Hepatic stellate cell (primary cell): ENCODE measurements at regions not wholly inside any gene's neighbourhood (a gene's known extent, or its start where the extent isn't known, plus 50 kb on each side); places are given as distances from the start of the nearest gene placed in this dataset.

Source experiments
- DNase-seq: peaks from one replicate; pipeline ENCODE4 v3.0.0; 2011; ENCODE audit warnings: low spot score

DNA sequence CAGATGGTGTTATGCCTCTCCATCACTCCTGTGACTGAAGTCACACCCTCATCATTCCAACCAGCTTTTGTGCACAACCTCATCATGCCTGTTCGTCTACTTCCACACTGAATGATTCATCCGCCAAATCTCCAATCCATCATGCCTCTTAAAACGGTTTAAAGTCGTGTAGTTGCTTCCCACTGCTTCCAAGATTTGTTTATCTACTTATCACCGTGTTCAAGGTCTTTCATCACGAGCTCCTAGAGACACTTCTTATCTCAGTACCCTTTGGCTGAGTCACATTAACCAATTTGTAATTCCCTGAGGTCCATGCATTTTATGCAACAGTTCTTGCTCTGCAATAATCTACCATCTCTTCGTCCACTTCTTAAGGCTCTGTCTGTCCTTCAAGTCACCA, 592.3 kb upstream of the ID2 start:
- DNase-seq = no peak

DNA sequence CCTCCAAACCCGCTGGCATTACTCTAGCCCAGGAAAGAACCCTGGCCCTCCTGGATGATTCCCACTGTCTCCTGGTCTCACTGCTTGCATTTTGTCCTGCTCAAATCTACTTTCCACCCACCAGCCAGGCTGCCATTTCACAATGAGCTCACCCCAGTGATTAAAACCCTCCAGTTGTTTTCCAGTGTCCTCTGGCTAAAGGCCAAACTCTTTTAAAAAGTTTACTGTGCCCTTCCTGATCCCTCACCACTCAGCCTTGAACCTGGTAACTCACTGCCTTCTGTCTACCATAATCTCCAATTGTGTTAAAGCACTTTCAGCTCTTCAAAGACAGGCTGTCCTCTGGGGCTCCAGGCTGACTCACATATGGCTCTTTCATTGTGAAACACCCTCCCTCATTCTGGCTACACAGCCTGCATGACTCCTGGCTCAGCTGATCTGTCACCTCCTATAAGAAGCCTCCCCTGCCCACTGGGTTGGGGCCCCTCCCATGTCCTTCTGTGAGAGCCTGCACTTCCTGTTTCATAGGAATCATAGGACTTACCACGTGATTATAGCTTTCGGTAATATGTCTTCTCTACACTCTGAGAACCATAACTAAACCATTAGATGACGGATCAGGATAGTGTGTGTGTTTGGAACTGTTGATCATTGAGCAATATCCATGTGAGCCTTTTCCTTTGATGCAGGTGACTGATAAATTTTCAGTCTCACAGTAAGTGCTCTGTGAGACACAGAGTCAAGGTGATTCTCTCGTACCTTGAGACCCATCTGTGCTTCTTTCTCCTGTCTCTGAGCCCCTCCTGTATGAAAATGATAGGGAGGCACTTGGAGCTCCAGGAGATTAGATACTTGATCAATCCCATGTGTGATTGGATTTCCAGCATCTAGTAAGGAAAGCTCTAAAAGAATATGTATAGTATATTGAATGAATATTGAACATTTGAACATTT, 590.8 kb upstream of the ID2 start:
- peak; percentile 62 for DNase-seq

DNA sequence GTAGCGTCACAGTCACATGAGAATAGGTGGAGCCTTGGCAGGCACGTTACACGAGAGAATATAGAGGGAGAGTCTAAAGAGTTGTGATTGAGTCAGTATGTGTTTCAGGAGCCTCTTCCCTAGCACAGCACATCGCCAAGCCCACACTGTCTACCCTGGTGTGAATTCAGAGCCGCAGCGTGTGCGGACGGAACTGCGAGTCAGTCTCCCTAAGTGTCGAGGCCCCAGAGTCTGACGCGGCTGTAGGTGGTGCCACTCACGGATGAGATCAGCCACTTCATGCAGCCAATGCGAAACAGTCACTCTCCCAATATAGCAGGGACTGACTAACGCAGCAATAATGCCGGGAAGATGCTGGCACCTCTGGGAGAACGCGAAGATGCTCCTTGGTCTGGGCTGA, 587.3 kb upstream of the ID2 start:
- no peak for DNase-seq

- DNase-seq = no peak
Measured at GRCh38 chr2:8095978-8096377, 585.9 kb upstream of the ID2 start.

- DNase-seq = no peak
Measured at GRCh38 chr2:8096484-8096883, 585.4 kb upstream of the ID2 start.

DNA sequence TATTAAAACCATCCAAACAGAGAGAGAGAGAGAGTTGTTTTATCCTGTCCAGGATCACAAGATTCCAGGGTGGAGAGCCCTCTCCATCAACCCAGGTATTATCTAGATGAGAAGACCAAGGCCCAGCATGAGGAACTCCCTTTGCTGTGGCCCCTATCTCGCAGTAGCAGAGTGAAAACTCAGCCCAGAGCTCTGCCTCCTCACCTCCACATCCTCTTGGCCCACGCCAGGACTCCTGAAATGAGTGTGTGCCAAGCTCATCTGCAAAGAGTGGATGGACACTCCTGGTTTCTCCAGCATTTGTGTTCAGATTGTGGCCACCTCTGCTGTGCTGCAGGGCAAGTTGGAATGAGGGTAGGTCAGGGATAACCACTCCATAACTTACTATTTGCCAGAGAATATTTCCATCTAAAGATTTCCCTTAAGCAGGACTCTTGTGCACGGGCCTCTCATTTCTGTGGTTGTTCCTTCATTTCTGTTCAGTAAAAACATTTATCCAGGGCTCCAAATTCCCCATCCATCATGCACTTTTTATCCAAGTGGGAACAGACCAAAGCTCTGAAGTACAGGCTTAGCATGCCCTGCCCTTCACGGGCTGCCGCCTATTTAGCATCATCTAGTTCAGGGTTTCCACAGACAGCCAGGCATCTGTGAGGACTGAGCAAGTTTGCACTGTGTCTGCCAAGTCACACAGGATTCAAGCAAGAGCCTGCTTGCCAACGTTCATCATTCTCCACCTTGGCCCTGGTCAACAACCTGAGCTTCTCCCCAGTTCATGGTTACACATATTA, 583.2 kb upstream of the ID2 start:
- no peak for DNase-seq

- DNase-seq = no peak
Measured at GRCh38 chr2:8099267-8099582, 582.6 kb upstream of the ID2 start.

DNA sequence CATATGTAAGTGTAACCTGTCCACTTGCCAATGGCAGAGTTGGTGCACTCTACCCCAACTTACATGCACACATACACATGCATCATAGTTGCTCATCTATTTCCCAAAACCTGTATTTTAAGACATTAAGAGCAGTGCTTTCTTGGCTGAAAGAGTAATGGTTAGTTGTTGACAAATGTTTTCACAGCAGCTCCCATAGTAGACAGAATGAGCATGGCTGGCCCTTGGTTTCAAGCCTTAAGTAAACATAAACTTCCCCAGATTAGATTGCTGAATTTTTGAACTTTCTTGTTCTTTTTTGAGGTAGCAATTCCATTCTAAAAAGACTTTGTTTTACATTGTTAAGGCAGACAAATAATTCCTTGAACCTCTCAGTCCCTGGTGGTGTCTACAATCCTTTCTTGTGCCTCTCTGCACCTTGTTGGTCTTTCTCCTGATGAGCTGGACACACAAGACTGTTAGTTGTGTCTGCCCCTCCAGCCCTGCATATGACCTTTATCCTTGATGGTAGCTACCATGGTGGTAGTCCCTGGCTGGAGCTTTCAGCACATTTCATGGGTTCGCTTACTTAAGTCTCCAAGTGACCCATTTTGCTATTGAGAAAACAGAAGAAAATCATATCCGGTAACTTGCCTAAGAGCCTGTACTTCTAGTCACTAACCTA, 580.1 kb upstream of the ID2 start:
- no peak for DNase-seq

- DNase-seq = no peak
Measured at GRCh38 chr2:8102470-8102869, 579.4 kb upstream of the ID2 start.

- DNase-seq = no peak
Measured at GRCh38 chr2:8103085-8103708, 578.7 kb upstream of the ID2 start.

- DNase-seq = no peak
Measured at GRCh38 chr2:8107150-8107549, 574.7 kb upstream of the ID2 start.

DNA sequence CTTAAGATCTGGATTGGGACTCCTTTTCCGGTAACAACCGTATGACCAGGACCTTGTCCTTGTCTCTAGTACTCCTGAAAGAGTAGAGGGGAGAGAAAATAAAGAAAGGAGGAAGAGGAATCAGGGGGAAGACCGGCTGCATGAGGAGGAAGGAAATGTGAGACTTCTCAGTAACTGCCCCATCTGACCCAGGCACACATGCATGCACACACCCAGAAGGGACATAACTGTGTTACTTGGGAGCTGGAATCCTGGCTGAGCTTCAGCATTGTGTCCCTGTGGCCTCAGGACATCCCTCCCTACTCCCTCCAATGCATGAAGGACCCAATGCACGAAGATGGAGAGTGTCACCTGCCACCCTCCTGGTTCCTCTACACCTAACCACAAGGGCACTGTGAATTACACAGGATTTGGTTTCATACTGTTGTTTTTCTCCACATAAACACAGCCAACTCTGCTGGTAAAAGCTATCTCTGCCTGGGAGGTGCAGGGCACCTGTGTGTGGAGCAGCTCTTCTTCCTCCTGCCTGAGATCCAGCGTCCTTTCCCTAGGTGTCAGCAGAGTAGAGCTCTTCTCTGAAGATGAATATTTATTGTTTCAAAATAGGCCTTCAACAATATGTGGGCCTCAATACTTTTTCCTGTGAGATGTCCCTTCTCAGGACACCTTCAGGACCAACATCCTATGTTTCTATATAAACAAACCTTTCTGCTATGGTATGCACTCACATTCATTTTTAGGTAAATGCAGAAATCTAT, 574.1 kb upstream of the ID2 start:
- no peak for DNase-seq

DNA sequence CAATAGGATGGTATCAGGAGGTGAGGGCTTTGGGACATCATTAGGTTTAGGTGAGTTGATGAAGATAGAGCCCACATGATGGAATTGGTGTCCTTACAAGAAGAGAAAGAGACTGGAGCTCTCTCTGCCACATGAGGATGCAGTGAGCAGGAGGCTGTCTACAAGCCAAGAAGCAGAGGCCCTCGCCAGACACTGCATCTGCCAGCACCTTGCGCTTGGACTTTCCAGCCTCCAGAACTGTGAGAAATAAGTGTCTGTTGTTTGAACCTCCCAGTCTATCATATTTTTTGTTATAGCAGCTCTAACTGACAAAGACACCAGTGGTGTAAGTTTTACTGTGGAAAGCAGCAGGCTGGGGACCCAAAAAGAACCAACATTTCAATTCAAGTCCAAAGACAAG, 571.1 kb upstream of the ID2 start:
- DNase-seq = no peak

- no peak for DNase-seq
Measured at GRCh38 chr2:8111193-8111592, 570.7 kb upstream of the ID2 start.

DNA sequence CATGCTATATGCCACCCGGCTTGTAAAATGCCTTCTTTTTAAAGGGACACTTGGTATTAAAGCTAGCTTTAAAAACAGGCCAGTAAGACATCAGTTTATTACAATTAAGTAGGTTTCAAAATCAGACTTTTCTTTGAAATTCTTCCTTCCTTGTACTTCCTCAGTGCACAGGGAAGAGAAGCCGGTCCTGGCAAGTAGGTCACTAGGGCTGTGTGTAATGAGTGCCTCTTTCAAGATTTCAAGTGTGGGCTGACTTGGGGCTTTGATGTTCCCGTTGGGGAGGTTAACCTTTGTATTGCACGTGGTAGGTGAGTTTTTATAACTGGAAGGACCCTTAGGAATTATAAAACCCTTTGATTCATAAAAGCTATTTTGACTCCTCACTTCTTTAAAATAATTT, 566.4 kb upstream of the ID2 start:
- no peak for DNase-seq

DNA sequence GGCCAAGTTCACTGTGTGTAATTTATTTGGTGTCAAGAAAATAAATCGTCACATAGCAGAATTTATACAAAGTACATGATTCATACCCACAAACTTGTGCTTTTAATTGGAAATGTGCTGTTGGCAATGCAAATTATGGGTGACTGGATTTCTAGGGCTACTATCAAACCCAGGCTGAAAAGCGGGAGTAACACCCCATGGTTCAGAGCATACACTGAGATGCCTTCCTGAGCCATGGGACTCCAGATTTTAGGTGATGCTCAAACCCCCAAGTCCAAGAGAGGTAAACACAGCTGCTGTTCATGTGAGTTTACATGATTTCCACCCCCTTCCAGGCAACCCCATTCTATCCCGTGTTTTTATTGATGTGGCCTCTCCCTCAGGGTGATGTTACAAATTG, 565.9 kb upstream of the ID2 start:
- no peak for DNase-seq

- DNase-seq = no peak
Measured at GRCh38 chr2:8116661-8117060, 565.2 kb upstream of the ID2 start.

DNA sequence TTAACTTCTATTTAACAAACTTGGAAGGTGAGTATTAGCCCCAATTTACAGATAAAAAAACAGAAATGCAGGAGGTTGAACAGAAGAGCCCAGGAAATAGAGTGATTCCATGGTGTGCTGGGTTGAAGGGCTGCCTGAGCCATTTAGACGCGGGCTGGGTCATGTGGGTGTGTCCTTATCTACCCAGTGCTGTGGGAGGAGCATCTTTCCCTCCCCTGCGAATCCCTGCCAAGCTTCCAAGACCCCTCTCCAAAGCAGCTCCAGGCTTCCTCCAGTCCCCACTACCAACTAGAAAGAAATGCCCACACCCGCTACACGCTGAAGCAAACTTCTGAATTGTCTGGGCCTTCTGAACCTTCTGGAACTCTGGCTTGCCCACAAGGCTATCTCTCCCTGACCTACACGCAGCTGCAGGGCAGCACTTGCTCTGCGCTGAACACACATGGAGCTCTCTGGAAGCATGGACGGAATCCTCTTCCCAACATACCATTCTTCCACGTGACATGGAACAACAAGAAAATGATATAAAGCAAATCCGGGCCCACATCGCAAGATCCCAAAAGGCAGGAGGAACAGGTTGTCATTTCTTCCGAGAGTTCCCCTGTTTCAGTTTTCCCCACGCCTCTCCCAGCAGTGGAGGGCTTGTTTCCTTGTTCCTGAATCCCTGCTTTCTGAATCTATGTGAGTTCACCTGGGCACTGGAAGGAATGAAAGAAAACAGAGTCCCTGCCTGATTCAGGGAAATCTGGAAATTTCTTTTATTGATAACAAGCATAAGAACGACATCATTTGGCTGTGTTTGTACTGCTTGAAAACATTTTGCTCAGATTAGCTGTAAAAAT, 562.7 kb upstream of the ID2 start:
- no peak for DNase-seq

- no peak for DNase-seq
Measured at GRCh38 chr2:8119782-8120505, 561.9 kb upstream of the ID2 start.

DNA sequence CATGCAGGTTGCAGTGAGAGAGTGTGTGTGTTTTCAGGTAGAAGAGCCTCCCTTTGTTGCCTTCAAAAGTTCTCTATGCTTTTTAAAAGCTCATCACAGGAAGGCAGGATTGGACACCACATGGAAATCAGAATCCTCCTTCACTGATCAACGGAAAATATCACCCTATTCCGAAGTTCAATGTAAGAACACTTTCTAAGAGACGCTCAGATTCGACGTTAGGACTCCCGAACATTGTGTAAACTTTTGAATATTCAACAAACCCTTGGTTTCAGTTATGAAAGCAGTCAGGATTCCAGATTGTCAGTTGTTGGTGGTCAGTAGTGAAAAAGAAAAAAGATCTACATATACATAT, 561.4 kb upstream of the ID2 start:
- no peak for DNase-seq
